Glutamatergic neuron (in vitro differentiated cells): ENCODE measurements at regions not wholly inside any gene's neighbourhood (a gene's known extent, or its start where the extent isn't known, plus 50 kb on each side); places are given as distances from the start of the nearest gene placed in this dataset.
"Not testable (repeated sequence)": the region's sequence is repeated elsewhere in the genome, so short reads cannot be mapped to it uniquely, and the experiment has no call there.

Experiments
- DNase-seq: peaks from one replicate; pipeline ENCODE4 v3.0.0; 2022
- H3K27ac Mint-ChIP-seq: one replicate; pipeline ENCODE4 v1.8.0; 2020; ENCODE audit warnings: mild to moderate bottlenecking, mixed read lengths, inconsistent platforms; ENCODE audit not compliant: unreplicated experiment
- H3K27me3 Mint-ChIP-seq: one replicate; pipeline ENCODE4 v1.8.0; 2020; ENCODE audit warnings: mild to moderate bottlenecking, moderate library complexity, mixed read lengths, inconsistent platforms; ENCODE audit not compliant: unreplicated experiment
- H3K36me3 Mint-ChIP-seq: one replicate; pipeline ENCODE4 v1.8.0; 2020; ENCODE audit warnings: mild to moderate bottlenecking, mixed read lengths, inconsistent platforms; ENCODE audit not compliant: unreplicated experiment
- H3K4me1 Mint-ChIP-seq: one replicate; pipeline ENCODE4 v1.8.0; 2020; ENCODE audit warnings: mild to moderate bottlenecking, low read depth, mixed read lengths, inconsistent platforms; ENCODE audit not compliant: unreplicated experiment
- H3K4me3 Mint-ChIP-seq: one replicate; pipeline ENCODE4 v1.8.0; 2020; ENCODE audit warnings: mild to moderate bottlenecking, mixed read lengths, inconsistent platforms; ENCODE audit not compliant: unreplicated experiment
- H3K9me3 Mint-ChIP-seq: one replicate; pipeline ENCODE4 v1.8.0; 2020; ENCODE audit warnings: mild to moderate bottlenecking, moderate library complexity, mixed read lengths, inconsistent platforms; ENCODE audit not compliant: unreplicated experiment
- TF ChIP-seq, protein P1 (sequence below): fragments of 200-600 bp; sonication (generic); IDR thresholded peaks from one replicate; pipeline ENCODE4 v1.5.0; 2021; ENCODE audit not compliant: partially characterized antibody, unreplicated experiment

DNA sequence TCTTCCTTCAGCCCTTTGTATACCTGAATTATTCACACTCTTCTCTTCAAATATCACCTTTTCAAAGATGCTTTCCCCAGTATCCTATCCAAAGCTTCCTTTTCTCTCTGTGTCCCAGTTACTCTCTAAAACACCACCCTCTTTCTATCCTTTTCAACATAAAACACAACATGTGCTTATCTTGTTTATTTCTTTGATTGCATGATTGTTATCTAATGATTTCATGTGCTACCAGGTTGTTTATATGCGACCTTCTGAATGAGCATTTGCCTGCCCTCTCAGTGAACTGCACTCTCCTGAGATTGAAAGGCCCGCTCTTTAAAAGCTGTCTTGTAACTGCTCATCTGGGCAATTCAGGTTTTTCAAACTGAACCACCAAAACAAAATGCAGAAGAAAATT, 97.7 kb upstream of the FGGY start:
- no peaks in the 10 kb centered on the region for H3K4me1 Mint-ChIP-seq
- H3K4me3 Mint-ChIP-seq = no peak overlapping the region
- peaks cover 2% of the 10 kb centered on the region for H3K27me3 Mint-ChIP-seq
- H3K36me3 Mint-ChIP-seq = no peaks in the 10 kb centered on the region
- no peaks in the 10 kb centered on the region for H3K9me3 Mint-ChIP-seq
- no peak overlapping the region for H3K27ac Mint-ChIP-seq
- no peak for DNase-seq
- TF ChIP-seq, protein P1, sequence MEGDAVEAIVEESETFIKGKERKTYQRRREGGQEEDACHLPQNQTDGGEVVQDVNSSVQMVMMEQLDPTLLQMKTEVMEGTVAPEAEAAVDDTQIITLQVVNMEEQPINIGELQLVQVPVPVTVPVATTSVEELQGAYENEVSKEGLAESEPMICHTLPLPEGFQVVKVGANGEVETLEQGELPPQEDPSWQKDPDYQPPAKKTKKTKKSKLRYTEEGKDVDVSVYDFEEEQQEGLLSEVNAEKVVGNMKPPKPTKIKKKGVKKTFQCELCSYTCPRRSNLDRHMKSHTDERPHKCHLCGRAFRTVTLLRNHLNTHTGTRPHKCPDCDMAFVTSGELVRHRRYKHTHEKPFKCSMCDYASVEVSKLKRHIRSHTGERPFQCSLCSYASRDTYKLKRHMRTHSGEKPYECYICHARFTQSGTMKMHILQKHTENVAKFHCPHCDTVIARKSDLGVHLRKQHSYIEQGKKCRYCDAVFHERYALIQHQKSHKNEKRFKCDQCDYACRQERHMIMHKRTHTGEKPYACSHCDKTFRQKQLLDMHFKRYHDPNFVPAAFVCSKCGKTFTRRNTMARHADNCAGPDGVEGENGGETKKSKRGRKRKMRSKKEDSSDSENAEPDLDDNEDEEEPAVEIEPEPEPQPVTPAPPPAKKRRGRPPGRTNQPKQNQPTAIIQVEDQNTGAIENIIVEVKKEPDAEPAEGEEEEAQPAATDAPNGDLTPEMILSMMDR = no peak

DNA sequence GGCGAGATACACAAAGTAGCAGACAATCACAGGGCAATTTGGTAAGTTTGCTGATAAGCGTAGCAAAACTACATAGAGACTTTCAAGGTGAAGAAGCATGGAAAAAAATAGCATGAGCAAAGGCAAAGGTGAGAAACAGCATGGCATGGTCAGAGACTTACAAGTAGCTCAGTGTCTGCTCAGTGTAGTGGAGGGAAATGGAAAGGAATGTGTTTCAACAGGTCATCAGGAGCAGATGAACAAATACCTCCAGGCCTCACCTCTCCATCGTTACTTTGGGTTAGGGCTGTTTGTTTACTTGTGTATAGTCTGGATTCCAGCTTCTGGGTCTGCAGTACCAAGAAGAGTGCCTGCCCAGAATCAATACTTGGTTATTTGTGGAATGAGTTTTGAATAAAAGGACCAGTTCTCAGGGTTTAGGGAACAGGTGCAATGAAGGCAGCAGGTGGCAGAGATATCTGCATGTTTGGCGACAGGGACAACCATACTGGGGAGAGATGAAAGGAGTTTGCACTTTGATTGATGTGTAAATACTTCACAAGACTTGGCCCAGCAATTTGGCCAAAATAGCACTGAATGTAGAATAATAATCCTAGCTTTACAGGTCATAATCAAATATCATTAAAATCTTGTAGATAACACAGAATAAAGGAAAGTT, 97.0 kb upstream of the FGGY start:
- H3K4me1 Mint-ChIP-seq = no peaks in the 10 kb centered on the region
- TF ChIP-seq, protein P1 = no peak
- no peak overlapping the region for H3K4me3 Mint-ChIP-seq
- no peaks in the 10 kb centered on the region for H3K36me3 Mint-ChIP-seq
- no peak for DNase-seq
- no peaks in the 10 kb centered on the region for H3K9me3 Mint-ChIP-seq
- peaks cover 2% of the 10 kb centered on the region for H3K27me3 Mint-ChIP-seq
- H3K27ac Mint-ChIP-seq = no peak overlapping the region

DNA sequence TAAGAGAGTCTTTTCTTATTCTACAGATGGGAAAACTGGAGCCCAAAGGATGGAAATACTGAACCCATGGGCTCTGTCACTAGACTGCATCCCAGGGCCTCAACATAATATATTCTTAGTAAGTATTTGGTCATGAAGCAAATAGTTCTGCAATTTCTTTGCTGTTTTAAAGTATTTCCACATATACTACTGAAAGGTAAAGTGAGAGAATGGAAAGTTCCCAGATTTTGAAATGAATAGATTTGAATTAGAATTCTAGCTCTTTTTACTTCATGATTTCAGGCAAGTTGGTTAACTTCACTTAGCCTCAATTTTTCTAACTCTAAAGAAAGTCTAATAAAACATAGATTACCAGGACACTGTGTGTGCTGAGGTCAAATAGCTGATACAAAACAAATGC, 95.6 kb upstream of the FGGY start:
- Mint-ChIP-seq H3K36me3 (no peaks in the 10 kb centered on the region), H3K27me3 (no peaks in the 10 kb centered on the region), H3K4me1 (no peaks in the 10 kb centered on the region), H3K4me3 (no peak overlapping the region), H3K27ac (no peak overlapping the region), H3K9me3 (no peaks in the 10 kb centered on the region)
- no peak for DNase-seq
- TF ChIP-seq, protein P1 = no peak

DNA sequence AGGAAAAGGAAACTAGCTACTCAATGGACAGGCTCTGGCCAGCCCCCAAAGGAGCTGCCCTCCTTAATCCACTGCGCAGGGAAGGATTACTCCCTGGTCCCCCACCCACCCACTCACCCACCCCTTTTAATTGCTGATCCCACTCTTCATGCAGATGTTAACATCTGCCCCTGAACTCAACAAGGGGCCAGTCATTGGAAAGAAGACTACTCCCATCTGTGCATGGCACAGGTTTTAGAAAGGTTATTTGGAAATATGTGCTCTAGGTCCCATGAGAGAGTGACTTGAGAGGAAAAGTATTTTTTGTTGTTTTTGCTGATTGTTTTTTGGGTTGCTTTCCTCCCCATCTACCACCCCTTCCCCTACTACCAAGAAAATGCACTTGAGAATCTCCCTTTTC, 94.4 kb upstream of the FGGY start:
- no peaks in the 10 kb centered on the region for H3K9me3 Mint-ChIP-seq
- no peaks in the 10 kb centered on the region for H3K4me1 Mint-ChIP-seq
- no peak overlapping the region for H3K4me3 Mint-ChIP-seq
- DNase-seq = no peak
- no peaks in the 10 kb centered on the region for H3K36me3 Mint-ChIP-seq
- H3K27me3 Mint-ChIP-seq = no peaks in the 10 kb centered on the region
- no peak overlapping the region for H3K27ac Mint-ChIP-seq
- TF ChIP-seq, protein P1 = no peak

DNA sequence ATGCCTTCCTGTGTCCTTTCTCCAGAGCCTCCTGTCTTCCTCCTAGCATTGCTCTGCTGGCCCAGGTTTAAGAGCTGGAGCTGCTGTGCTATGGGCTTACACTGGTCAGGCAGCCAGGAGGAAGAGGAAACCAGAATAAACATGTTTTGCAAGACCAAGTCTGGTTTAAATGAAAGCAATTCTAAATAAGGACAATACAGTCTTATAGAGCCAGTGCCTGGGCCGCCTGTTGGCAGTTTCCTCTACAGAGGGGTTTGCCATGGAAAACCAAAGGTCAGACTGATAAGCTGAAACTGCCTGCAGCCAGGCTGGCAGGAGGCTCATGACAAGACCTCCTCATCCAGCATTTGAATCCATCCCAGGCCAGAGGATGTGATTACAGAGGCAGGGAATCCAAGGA, 92.9 kb upstream of the FGGY start:
- H3K4me3 Mint-ChIP-seq = no peak overlapping the region
- no peaks in the 10 kb centered on the region for H3K27me3 Mint-ChIP-seq
- no peak for DNase-seq
- H3K9me3 Mint-ChIP-seq = no peaks in the 10 kb centered on the region
- H3K4me1 Mint-ChIP-seq = no peaks in the 10 kb centered on the region
- TF ChIP-seq, protein P1 = no peak
- no peak overlapping the region for H3K27ac Mint-ChIP-seq
- H3K36me3 Mint-ChIP-seq = peaks cover 5% of the 10 kb centered on the region

DNA sequence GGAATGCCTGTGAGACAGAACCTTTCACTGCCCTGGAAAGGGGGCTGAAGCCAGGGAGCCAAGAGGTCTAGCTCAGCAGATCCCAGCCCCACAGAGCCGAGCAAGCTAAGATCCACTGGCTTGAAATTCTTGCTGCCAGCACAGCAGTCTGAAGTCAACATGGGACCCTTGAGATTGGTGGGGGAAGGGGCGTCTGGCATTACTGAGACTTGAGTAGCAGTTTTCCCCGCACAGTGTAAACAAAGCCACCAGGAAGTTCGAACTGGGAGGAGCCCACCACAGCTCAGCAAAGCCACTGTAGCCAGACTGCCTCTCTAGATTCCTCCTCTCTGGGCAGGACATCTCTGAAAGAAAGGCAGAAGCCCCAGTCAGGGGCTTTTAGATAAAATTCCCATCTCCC, 90.3 kb upstream of the FGGY start:
- H3K36me3 Mint-ChIP-seq, H3K9me3 Mint-ChIP-seq, H3K27me3 Mint-ChIP-seq, H3K27ac Mint-ChIP-seq, DNase-seq, H3K4me3 Mint-ChIP-seq, H3K4me1 Mint-ChIP-seq: not testable (repeated sequence)

DNA sequence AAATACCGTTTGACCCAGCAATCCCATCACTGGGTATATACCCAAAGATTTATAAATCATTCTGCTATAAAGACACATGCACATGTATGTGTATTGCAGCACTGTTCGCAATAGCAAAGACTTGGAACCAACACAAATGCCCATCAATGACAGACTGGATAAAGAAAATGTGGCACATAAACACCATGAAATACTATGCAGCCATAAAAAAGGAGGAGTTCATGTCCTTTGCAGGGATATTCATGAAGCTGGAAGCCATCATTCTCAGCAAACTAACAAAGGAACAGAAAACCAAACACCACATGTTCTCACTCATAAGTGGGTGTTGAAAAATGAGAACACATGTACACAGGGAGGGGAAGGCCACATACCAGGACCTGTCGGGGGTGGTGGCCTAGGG, 86.5 kb upstream of the FGGY start:
- DNase-seq, H3K4me3 Mint-ChIP-seq, H3K27ac Mint-ChIP-seq, H3K9me3 Mint-ChIP-seq, H3K27me3 Mint-ChIP-seq: not testable (repeated sequence)
- H3K4me1 Mint-ChIP-seq = peaks cover 11% of the 10 kb centered on the region
- H3K36me3 Mint-ChIP-seq = peaks cover 14% of the 10 kb centered on the region
